Neural progenitor cell (in vitro differentiated cells): ENCODE measurements at regions not wholly inside any gene's neighbourhood (a gene's known extent, or its start where the extent isn't known, plus 50 kb on each side); places are given as distances from the start of the nearest gene placed in this dataset.

Source experiments
- DNase-seq: peaks from one replicate; pipeline ENCODE4 v3.0.0-alpha.2; 2016; ENCODE audit warnings: low spot score
- H2AFZ ChIP-seq: fragments of 200-600 bp; sonication (generic); replicated peaks from 2 replicates; pipeline ENCODE4 v1.6.1; 2016; ENCODE audit warnings: antibody characterized with exemption
- H3F3A ChIP-seq: fragments of 200-600 bp; sonication (generic); 2 replicates; pipeline ENCODE4 v1.6.1; 2016; ENCODE audit warnings: antibody characterized with exemption, low read depth
- H3K27ac ChIP-seq: fragments of 200-600 bp; sonication (generic); 2 replicates; pipeline ENCODE4 v1.5.1; 2016; ENCODE audit warnings: mild to moderate bottlenecking
- H3K27me3 ChIP-seq: fragments of 200-600 bp; sonication (generic); 2 replicates; pipeline ENCODE4 v1.6.1; 2016; ENCODE audit warnings: mild to moderate bottlenecking, moderate library complexity
- H3K36me3 ChIP-seq: fragments of 200-600 bp; sonication (generic); 2 replicates; pipeline ENCODE4 v1.5.1; 2016
- H3K4me1 ChIP-seq: fragments of 200-600 bp; sonication (generic); 2 replicates; pipeline ENCODE4 v1.6.1; 2016; ENCODE audit warnings: mixed run types
- H3K4me2 ChIP-seq: fragments of 200-600 bp; sonication (generic); 2 replicates; pipeline ENCODE4 v1.6.1; 2016
- H3K4me3 ChIP-seq: fragments of 200-600 bp; sonication (generic); 2 replicates; pipeline ENCODE4 v1.5.1; 2016
- H3K79me2 ChIP-seq: fragments of 200-600 bp; sonication (generic); 2 replicates; pipeline ENCODE4 v1.6.1; 2016; ENCODE audit warnings: low read depth
- H3K9ac ChIP-seq: fragments of 200-600 bp; sonication (generic); 2 replicates; pipeline ENCODE4 v1.6.1; 2016
- H3K9me3 ChIP-seq: fragments of 200-600 bp; sonication (generic); 2 replicates; pipeline ENCODE4 v1.5.1; 2016; ENCODE audit warnings: low read depth
- H4K20me1 ChIP-seq: fragments of 200-600 bp; sonication (generic); 2 replicates; pipeline ENCODE4 v1.6.1; 2016; ENCODE audit warnings: low read depth
- H3K27ac Mint-ChIP-seq: 3 replicates; pipeline ENCODE4 v1.8.0; 2021; ENCODE audit warnings: mixed read lengths
- H3K27me3 Mint-ChIP-seq: 2 replicates; pipeline ENCODE4 v1.8.0; 2022; ENCODE audit warnings: low read depth, mild to moderate bottlenecking, inconsistent platforms, moderate library complexity, mixed read lengths; ENCODE audit not compliant: insufficient read depth
- H3K36me3 Mint-ChIP-seq: 3 replicates; pipeline ENCODE4 v1.8.0; 2021; ENCODE audit warnings: mixed read lengths
- H3K4me1 Mint-ChIP-seq: 3 replicates; pipeline ENCODE4 v1.8.0; 2021; ENCODE audit warnings: mixed read lengths
- H3K4me3 Mint-ChIP-seq: 3 replicates; pipeline ENCODE4 v1.8.0; 2021; ENCODE audit warnings: mild to moderate bottlenecking, moderate library complexity, mixed read lengths
- H3K9me3 Mint-ChIP-seq: 3 replicates; pipeline ENCODE4 v1.8.0; 2020; ENCODE audit warnings: mixed read lengths
- EZH2 ChIP-seq: fragments of 200-600 bp; sonication (generic); IDR thresholded peaks from 2 replicates; pipeline ENCODE4 v1.6.1; 2017; ENCODE audit warnings: antibody characterized with exemption, mild to moderate bottlenecking, moderate library complexity
- EZH2phosphoT487 ChIP-seq: fragments of 200-600 bp; sonication (generic); IDR thresholded peaks from 2 replicates; pipeline ENCODE4 v1.6.1; 2017; ENCODE audit warnings: antibody characterized with exemption
- TF ChIP-seq, protein P1 (sequence below): fragments of 200-600 bp; sonication (generic); IDR thresholded peaks from 2 replicates; pipeline ENCODE4 v1.5.1; 2017; ENCODE audit warnings: antibody characterized with exemption, mild to moderate bottlenecking

DNA sequence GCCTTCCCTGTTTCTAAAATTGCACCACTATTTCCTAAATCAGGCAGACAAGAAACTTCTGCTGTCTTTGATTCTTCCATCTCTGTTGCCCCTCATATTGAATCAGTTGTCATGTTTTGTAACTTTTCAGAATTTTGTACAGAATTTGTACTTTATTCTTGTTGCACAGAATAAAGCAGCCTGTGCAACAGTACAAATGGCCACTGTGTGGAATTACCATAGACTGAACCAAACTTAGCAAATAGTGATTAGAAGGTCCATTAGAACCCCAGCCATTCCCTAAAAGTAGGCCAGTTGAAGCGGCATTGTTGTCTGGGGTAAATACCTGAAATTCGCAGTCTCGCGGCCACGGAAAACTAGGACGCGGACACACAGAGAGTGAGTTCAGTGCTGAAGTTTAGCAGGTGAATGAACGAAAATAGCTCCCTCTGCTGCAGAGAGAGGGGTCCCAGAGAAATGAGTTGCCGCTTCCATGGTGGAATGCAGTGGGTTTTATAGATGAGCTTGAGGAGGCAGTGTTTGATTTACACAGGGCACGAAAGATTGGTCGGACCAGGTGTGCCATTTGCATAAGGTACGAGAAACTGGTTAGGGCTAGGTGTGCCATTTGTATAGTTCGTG lies 71.8 kb downstream of the C4orf33 start:
- peak overlapping the region; percentile 53 for H2AFZ ChIP-seq
- H3K27me3 Mint-ChIP-seq = no peaks in the 10 kb centered on the region
- H3K36me3 Mint-ChIP-seq = no peaks in the 10 kb centered on the region
- peaks cover 5% of the 10 kb centered on the region for H3K4me1 ChIP-seq
- no peak overlapping the region for H3K4me3 Mint-ChIP-seq
- DNase-seq = peak; percentile 67
- no peaks in the 10 kb centered on the region for H4K20me1 ChIP-seq
- H3K27me3 ChIP-seq = no peaks in the 10 kb centered on the region
- H3K4me2 ChIP-seq = peak overlapping the region; percentile 46
- no peak overlapping the region for H3K27ac ChIP-seq
- no peaks in the 10 kb centered on the region for H3K9me3 ChIP-seq
- TF ChIP-seq, protein P1, sequence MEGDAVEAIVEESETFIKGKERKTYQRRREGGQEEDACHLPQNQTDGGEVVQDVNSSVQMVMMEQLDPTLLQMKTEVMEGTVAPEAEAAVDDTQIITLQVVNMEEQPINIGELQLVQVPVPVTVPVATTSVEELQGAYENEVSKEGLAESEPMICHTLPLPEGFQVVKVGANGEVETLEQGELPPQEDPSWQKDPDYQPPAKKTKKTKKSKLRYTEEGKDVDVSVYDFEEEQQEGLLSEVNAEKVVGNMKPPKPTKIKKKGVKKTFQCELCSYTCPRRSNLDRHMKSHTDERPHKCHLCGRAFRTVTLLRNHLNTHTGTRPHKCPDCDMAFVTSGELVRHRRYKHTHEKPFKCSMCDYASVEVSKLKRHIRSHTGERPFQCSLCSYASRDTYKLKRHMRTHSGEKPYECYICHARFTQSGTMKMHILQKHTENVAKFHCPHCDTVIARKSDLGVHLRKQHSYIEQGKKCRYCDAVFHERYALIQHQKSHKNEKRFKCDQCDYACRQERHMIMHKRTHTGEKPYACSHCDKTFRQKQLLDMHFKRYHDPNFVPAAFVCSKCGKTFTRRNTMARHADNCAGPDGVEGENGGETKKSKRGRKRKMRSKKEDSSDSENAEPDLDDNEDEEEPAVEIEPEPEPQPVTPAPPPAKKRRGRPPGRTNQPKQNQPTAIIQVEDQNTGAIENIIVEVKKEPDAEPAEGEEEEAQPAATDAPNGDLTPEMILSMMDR = peak; percentile 61
- TF ChIP-seq EZH2phosphoT487 (no peak), EZH2 (no peak)
- H3K9me3 Mint-ChIP-seq = peaks cover 1% of the 10 kb centered on the region
- no peak overlapping the region for H3K27ac Mint-ChIP-seq
- H3K9ac ChIP-seq = no peak overlapping the region
- peak overlapping the region; percentile 11 for H3K4me3 ChIP-seq
- no peaks in the 10 kb centered on the region for H3F3A ChIP-seq
- H3K4me1 Mint-ChIP-seq = no peaks in the 10 kb centered on the region
- no peaks in the 10 kb centered on the region for H3K36me3 ChIP-seq
- H3K79me2 ChIP-seq = no peaks in the 10 kb centered on the region

DNA sequence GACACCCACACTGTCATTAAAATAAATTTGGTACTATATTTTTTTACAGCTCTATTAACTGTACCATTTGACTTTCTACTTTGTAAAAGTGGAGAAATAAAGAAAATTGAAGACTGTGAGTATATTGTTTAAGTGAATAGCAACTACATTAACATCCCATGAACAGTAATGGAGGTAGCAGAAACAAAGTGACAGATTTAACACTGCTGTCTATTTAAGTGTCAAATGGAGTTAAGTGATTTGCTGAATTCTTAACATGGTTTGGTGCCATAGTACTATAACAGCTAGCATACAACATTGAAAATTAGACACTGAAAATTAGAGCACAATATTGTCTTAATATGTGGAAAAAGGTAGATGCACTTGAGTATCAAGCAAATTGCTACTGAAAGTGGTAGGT lies 76.2 kb downstream of the C4orf33 start:
- H3K9me3 ChIP-seq = no peaks in the 10 kb centered on the region
- no peaks in the 10 kb centered on the region for H3K27me3 Mint-ChIP-seq
- H3K4me2 ChIP-seq = no peak overlapping the region
- H3K4me1 ChIP-seq = peaks cover 5% of the 10 kb centered on the region
- no peaks in the 10 kb centered on the region for H3K79me2 ChIP-seq
- no peak overlapping the region for H3K27ac ChIP-seq
- H3K27me3 ChIP-seq = no peaks in the 10 kb centered on the region
- no peak overlapping the region for H3K4me3 Mint-ChIP-seq
- no peak overlapping the region for H3K9ac ChIP-seq
- no peak overlapping the region for H2AFZ ChIP-seq
- H3K4me1 Mint-ChIP-seq = no peaks in the 10 kb centered on the region
- no peak overlapping the region for H3K27ac Mint-ChIP-seq
- no peaks in the 10 kb centered on the region for H3F3A ChIP-seq
- peaks cover 2% of the 10 kb centered on the region for H3K9me3 Mint-ChIP-seq
- DNase-seq = no peak
- H3K36me3 ChIP-seq = no peaks in the 10 kb centered on the region
- H3K36me3 Mint-ChIP-seq = no peaks in the 10 kb centered on the region
- TF ChIP-seq, protein P1 = no peak
- TF ChIP-seq EZH2phosphoT487 (no peak), EZH2 (no peak)
- no peak overlapping the region for H3K4me3 ChIP-seq
- no peaks in the 10 kb centered on the region for H4K20me1 ChIP-seq

- H3K36me3 ChIP-seq = no peaks in the 10 kb centered on the region
- Mint-ChIP-seq H3K4me1 (no peaks in the 10 kb centered on the region), H3K27me3 (no peaks in the 10 kb centered on the region), H3K9me3 (peaks cover 2% of the 10 kb centered on the region), H3K4me3 (no peak overlapping the region), H3K27ac (no peak overlapping the region), H3K36me3 (no peaks in the 10 kb centered on the region)
- no peak overlapping the region for H3K9ac ChIP-seq
- no peak overlapping the region for H3K4me2 ChIP-seq
- H3K27ac ChIP-seq = no peak overlapping the region
- no peak overlapping the region for H3K4me3 ChIP-seq
- H3K4me1 ChIP-seq = no peaks in the 10 kb centered on the region
- H3F3A ChIP-seq = no peaks in the 10 kb centered on the region
- no peak for DNase-seq
- no peaks in the 10 kb centered on the region for H3K9me3 ChIP-seq
- H4K20me1 ChIP-seq = no peaks in the 10 kb centered on the region
- no peak overlapping the region for H2AFZ ChIP-seq
- no peaks in the 10 kb centered on the region for H3K27me3 ChIP-seq
- TF ChIP-seq EZH2phosphoT487 (no peak), EZH2 (no peak)
- TF ChIP-seq, protein P1 = no peak
- no peaks in the 10 kb centered on the region for H3K79me2 ChIP-seq
These were observed 80.9 kb downstream of the C4orf33 start for GRCh38 chr4:129176864-129177263.
